NT2/D1 (cell line): ENCODE measurements at regions not wholly inside any gene's neighbourhood (a gene's known extent, or its start where the extent isn't known, plus 50 kb on each side); places are given as distances from the start of the nearest gene placed in this dataset.

Experiments
- DNase-seq: peaks from one replicate; pipeline ENCODE4 v3.0.0-alpha.2; 2011; ENCODE audit warnings: low read depth, low spot score
- H3K27me3 ChIP-seq: 2 replicates; pipeline ENCODE4 v1.6.0; 2011; ENCODE audit warnings: mild to moderate bottlenecking; ENCODE audit not compliant: insufficient read length, insufficient read depth
- H3K36me3 ChIP-seq: 2 replicates; pipeline ENCODE4 v1.6.1; 2011; ENCODE audit warnings: mild to moderate bottlenecking, low read length, mixed read lengths; ENCODE audit not compliant: insufficient read depth, insufficient read length
- H3K4me1 ChIP-seq: 2 replicates; pipeline ENCODE4 v1.5.1; 2011; ENCODE audit not compliant: insufficient read depth, insufficient read length
- H3K4me3 ChIP-seq: 2 replicates; pipeline ENCODE4 v1.5.1; 2011; ENCODE audit warnings: low read depth; ENCODE audit not compliant: insufficient read length
- H3K9ac ChIP-seq: 2 replicates; pipeline ENCODE4 v1.6.0; 2011; ENCODE audit warnings: low read depth; ENCODE audit not compliant: insufficient read length
- H3K9me3 ChIP-seq: 2 replicates; pipeline ENCODE4 v1.5.1; 2011; ENCODE audit warnings: mild to moderate bottlenecking, low read length; ENCODE audit not compliant: insufficient read depth
- SUZ12 ChIP-seq: IDR thresholded peaks from 2 replicates; pipeline ENCODE4 v1.6.1; 2011; ENCODE audit not compliant: insufficient read length, insufficient read depth; ENCODE audit errors: extremely low read depth
- YY1 ChIP-seq: IDR thresholded peaks from 2 replicates; pipeline ENCODE4 v1.6.1; 2011; ENCODE audit not compliant: insufficient read length, insufficient read depth
- ZNF274 ChIP-seq: IDR thresholded peaks from 2 replicates; pipeline ENCODE4 v1.6.1; 2011; ENCODE audit warnings: mild to moderate bottlenecking, low read depth, low read length

DNA sequence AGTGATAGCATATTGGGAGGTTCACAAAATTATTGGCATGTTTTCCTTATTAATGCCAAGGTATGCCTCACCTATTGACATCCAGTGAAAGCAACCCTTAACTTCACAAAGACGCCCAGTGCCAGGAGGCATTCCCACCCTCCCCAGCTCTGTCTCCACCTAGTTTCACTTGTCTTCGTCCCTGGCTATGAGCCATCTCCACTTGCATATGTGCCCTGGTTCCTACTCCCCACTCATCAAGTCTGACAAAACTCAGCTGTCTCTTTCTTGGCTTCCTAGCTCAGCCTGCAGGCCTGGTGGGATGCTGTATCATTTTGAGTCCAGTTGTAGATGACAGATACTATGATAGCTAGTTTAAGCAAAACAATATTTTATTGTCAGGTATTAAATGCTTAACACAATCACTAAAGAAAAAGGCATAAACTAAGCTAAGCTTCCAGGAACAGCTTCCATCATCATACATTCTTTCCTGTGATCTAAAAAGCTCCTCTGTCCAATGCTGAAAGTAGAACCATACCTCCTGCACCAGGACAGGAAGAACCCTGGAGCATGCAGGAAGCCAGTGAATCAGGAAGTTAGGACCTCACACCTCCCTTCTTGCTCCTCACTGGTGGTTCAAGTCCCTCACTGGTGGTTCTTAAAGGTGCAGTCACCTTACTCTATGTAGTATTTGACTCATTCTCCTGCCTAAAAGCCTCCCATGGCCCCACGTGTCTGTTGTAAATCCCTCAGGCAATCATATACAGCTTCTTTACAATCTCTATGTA, 410.3 kb upstream of the RASGEF1B start:
- Histone ChIP-seq H3K36me3 (no peaks in the 10 kb centered on the region), H3K9ac (no peak overlapping the region), H3K4me1 (no peaks in the 10 kb centered on the region), H3K27me3 (no peaks in the 10 kb centered on the region), H3K9me3 (no peaks in the 10 kb centered on the region), H3K4me3 (no peak overlapping the region)
- no peak for DNase-seq
- TF ChIP-seq SUZ12 (no peak), ZNF274 (no peak), YY1 (no peak)

GRCh38 chr4:81876106-81876505, 404.4 kb upstream of the RASGEF1B start:
- H3K36me3 ChIP-seq, result no peaks in the 10 kb centered on the region
- H3K27me3 ChIP-seq, result no peaks in the 10 kb centered on the region
- H3K9ac ChIP-seq, result no peak overlapping the region
- no peak for DNase-seq
- no peak overlapping the region for H3K4me3 ChIP-seq
- no peaks in the 10 kb centered on the region for H3K4me1 ChIP-seq
- TF ChIP-seq SUZ12, result no peak
- TF ChIP-seq ZNF274, result no peak
- no peak for TF ChIP-seq YY1
- peaks cover 7% of the 10 kb centered on the region; the same call in 1 of the 2 replicates for H3K9me3 ChIP-seq

GRCh38 chr4:81874661-81875515, 403.2 kb upstream of the RASGEF1B start:
- Histone ChIP-seq H3K4me3 (no peak overlapping the region), H3K9me3 (peaks cover 16% of the 10 kb centered on the region; the same call in 1 of the 2 replicates), H3K4me1 (no peaks in the 10 kb centered on the region), H3K36me3 (no peaks in the 10 kb centered on the region), H3K9ac (no peak overlapping the region), H3K27me3 (no peaks in the 10 kb centered on the region)
- DNase-seq, result no peak
- TF ChIP-seq YY1, result no peak
- no peak for TF ChIP-seq SUZ12
- TF ChIP-seq ZNF274, result no peak

DNA sequence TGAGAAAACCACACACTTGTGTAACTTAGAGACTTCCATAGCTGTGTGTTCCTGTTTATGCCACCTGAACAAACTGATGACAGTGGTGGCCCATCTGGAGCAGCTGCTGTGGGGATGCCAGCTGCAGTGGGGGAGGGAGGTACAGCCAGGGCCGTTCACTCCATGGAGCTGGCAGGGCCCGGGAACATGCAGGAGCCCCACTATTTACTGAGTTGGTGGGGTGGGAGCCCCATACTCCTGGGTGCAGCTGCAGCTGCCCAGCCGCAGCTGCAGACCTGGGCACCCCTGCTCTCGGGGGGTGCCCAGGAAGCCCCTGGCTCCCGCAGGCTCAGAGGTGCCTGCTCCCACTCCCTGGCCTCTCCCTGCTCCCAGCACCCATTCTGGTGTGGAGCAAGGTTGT, 398.6 kb upstream of the RASGEF1B start:
- Histone ChIP-seq H3K36me3 (no peaks in the 10 kb centered on the region), H3K9me3 (peaks cover 16% of the 10 kb centered on the region; the same call in 1 of the 2 replicates), H3K27me3 (no peaks in the 10 kb centered on the region), H3K9ac (no peak overlapping the region), H3K4me3 (no peak overlapping the region), H3K4me1 (no peaks in the 10 kb centered on the region)
- DNase-seq, result no peak
- TF ChIP-seq YY1 (no peak), ZNF274 (no peak), SUZ12 (no peak)

- TF ChIP-seq SUZ12, result no peak
- TF ChIP-seq YY1, result no peak
- no peak for TF ChIP-seq ZNF274
- H3K4me1 ChIP-seq, result no peaks in the 10 kb centered on the region
- no peaks in the 10 kb centered on the region for H3K36me3 ChIP-seq
- no peaks in the 10 kb centered on the region for H3K27me3 ChIP-seq
- no peak overlapping the region for H3K9ac ChIP-seq
- no peak for DNase-seq
- no peak overlapping the region for H3K4me3 ChIP-seq
- H3K9me3 ChIP-seq, result peaks cover 5% of the 10 kb centered on the region; the same call in 1 of the 2 replicates
These were observed 388.4 kb upstream of the RASGEF1B start for GRCh38 chr4:81860111-81860510.

DNA sequence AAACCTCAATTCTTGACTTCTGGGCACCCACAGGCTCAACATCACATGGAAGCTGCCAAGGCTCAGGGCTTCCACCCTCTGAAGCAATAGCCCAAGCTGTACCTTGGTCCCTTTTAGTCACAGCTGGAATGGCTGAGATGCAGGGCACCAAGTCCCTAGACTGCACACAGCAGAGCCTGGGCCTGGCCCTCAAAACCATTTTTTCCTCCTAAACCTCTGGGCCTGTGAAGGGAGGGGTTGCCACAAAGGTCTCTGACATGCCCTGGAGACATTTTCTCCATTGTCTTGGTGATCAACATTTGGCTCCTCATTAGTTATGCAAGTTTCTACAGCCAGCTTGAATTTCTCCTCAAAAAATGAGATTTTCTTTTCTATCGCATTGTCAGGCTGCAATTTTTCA, 382.7 kb upstream of the RASGEF1B start:
- H3K4me3 ChIP-seq, result no peak overlapping the region

DNA sequence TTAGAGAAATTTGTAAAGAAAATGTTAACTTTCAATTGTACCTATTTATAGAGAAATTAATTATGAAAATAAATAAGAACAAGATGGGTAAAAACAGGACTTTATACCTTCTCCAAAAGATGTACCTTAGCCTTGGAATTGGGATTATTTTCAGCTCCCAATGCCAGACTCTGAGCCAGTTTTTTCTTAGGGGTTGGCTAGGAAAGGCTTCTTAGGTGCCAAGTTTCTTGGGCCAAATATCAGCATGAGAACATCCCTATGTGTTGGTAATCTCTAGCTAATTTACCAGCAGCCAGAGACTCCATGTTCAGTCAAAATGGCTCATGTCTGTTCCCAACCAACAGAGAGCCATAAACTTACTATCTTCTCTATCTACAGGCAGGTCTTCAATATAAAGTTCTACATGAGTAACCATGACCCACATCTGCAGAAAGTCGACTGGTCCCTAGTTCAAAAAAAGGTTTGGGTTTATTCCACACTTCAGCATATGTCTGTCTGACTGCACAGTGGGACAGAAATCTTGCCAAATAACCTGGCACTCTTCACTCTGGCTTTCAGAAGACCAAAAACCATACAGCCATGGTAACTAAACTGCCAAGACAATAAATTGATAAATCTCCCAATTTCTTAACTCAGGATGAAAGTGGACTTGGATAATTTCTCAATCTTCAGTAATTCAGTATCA, 380.5 kb upstream of the RASGEF1B start:
- H3K27me3 ChIP-seq, result no peaks in the 10 kb centered on the region

More for the DNA sequence above, 382.7 kb upstream of the RASGEF1B start:
- H3K4me1 ChIP-seq, result no peaks in the 10 kb centered on the region
- H3K27me3 ChIP-seq, result no peaks in the 10 kb centered on the region
- H3K36me3 ChIP-seq, result no peaks in the 10 kb centered on the region
- DNase-seq, result no peak
- H3K9ac ChIP-seq, result no peak overlapping the region
- H3K9me3 ChIP-seq, result peaks cover 23% of the 10 kb centered on the region; the same call in 1 of the 2 replicates
- TF ChIP-seq SUZ12, result no peak
- TF ChIP-seq ZNF274, result no peak
- TF ChIP-seq YY1, result no peak

More for the DNA sequence above, 380.5 kb upstream of the RASGEF1B start:
- no peak for DNase-seq
- H3K9me3 ChIP-seq, result peaks cover 23% of the 10 kb centered on the region; the same call in 1 of the 2 replicates
- H3K4me1 ChIP-seq, result no peaks in the 10 kb centered on the region
- H3K9ac ChIP-seq, result no peak overlapping the region
- no peak for TF ChIP-seq SUZ12
- TF ChIP-seq ZNF274, result no peak
- no peak for TF ChIP-seq YY1
- H3K36me3 ChIP-seq, result no peaks in the 10 kb centered on the region
- no peak overlapping the region for H3K4me3 ChIP-seq
